ENCODE measurements at regions not wholly inside any gene's neighbourhood (a gene's known extent, or its start where the extent isn't known, plus 50 kb on each side); places are given as distances from the start of the nearest gene placed in this dataset.

DNA sequence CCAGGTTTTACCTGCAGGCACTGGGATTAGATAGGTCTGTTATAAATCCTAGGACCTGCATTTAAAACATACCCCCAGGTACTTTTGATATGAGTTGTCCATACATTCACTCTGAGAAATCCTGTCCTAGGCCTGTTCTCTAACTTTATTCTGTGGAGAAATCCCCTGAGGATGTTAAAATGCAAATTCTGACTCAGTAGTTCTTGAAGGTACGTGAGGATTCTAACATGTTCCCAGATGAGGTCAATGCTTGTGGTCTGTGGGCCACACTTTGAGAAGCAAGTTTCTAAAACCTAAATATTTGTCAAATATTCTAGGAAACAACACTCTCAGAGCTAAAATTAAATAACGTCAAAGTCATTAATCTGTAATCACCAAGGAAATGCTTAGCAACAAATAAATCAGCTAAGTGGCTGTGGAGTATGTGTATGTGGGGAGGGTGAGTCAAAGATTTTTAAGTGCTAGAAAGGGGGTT, 101.3 kb upstream of the MAGEB16 start:
- TF ChIP-seq, protein P1, sequence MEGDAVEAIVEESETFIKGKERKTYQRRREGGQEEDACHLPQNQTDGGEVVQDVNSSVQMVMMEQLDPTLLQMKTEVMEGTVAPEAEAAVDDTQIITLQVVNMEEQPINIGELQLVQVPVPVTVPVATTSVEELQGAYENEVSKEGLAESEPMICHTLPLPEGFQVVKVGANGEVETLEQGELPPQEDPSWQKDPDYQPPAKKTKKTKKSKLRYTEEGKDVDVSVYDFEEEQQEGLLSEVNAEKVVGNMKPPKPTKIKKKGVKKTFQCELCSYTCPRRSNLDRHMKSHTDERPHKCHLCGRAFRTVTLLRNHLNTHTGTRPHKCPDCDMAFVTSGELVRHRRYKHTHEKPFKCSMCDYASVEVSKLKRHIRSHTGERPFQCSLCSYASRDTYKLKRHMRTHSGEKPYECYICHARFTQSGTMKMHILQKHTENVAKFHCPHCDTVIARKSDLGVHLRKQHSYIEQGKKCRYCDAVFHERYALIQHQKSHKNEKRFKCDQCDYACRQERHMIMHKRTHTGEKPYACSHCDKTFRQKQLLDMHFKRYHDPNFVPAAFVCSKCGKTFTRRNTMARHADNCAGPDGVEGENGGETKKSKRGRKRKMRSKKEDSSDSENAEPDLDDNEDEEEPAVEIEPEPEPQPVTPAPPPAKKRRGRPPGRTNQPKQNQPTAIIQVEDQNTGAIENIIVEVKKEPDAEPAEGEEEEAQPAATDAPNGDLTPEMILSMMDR (conservative IDR thresholded peaks at IDR 0.05): no peak
- TF ChIP-seq EZH2 (IDR thresholded peaks at IDR 0.05; ENCODE audit: low read depth): no peak
